HG03039 (cell line): ENCODE measurements at regions not wholly inside any gene's neighbourhood (a gene's known extent, or its start where the extent isn't known, plus 50 kb on each side); places are given as distances from the start of the nearest gene placed in this dataset.

ENCODE experiments used
- ATAC-seq: cut with Tn5 transposase; IDR thresholded peaks from one replicate; pipeline ENCODE4 v1.9.1; 2021; ENCODE audit warnings: mild to moderate bottlenecking, moderate library complexity; ENCODE audit not compliant: unreplicated experiment

DNA sequence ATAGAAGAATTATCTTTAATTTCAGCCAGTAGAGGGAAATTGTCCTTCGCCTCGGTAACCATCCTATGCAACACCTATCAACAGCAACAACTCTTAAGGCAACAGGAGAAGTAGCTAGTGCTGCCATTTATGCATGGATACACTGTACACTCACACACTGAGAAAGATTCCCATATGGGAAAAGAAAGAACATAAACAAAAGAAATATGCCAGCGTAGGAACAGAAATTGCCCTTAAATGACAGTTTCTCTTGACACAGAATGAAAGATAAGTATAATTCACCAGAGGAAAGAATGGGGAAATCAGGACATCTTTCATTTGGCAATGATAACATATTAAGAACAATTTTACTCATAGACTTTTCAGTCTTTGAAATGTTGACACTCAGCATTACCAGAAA, 466.9 kb downstream of the BCAT1 start:
- no peak for ATAC-seq

DNA sequence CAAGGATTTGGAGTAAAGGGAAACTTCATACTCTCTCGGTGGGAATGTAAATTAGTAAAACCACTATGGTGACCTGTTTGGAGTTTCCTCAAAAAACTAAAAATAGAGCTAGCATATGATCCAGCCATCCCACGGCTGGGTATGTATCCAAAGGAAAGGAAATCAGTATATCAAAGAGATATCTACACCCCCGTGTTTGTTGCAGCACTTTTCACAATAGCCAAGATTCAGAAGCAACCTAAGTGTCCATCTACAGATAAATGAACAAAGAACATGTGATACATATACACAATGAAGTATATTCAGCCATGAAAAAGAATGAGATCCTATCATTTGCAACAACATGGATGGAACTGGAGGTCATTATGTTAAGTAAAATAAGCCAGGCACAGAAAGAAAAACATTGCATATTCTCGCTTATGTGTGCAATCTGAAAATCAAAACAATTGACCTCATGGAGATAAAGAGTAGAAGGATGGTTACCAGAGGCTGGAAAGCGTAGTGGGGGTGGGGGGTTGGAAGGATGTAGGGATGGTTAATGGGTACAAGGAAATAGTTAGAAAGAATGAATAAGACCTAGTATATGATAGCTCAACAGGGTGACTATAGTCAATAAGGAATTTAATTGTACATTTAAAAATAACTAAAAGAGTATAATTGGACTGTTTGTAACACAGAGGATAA, 468.0 kb downstream of the BCAT1 start:
- no peak for ATAC-seq

DNA sequence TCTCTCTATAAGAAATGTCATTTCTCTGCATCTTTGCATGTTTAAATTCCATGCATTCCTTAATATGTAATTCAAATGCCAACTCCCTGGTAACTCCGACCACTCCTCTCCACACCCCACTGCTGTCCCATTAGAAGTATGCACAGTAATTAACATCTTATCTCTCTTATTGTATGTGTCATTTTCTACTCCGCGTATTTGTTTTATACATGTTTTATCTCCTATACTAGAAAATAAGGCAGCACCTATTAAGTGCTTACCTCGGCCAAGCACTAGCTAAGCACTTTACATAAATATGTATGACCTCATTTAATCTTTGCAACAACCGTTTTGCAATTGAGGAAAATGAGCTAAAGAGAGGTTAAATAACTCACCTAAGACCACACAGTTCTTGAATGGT, 469.8 kb downstream of the BCAT1 start:
- ATAC-seq, result no peak

DNA sequence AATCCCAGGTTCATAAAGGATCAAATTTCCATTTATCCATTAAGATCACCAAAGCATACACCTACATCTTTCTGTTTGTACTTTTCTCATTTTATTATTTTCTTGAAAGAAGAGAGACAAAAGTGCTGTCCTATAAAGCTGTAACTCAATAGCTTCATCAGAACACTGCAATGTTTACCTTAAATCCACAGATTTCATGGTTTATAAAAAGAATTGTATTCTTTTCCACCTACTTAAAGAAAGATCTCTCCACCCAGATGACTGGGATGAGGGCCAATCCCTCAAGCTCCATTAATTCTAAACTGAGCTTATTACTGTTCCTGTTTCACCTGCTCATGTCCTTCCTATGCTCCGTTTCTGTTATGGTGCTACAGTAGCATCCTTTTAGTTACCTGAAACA, 470.6 kb downstream of the BCAT1 start:
- ATAC-seq, result no peak

DNA sequence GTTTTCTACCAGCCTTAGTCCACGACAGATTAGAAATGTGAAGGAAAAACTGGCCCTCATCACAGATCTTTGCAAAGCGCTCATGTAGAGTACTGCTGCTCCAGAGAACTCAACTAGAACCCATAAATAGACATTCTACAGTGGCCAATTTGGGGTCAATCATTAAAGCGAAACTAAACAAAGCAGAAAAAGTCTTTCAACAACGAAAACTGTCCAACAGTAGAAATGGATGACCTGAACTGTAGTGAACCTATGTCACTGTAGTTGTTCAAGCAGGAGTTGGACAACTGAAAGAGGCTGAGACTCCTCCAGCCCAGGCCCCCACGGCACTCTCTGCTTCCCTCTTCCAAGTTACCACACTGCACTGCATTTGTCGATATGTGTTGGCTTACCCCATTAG, 472.6 kb downstream of the BCAT1 start:
- no peak for ATAC-seq

DNA sequence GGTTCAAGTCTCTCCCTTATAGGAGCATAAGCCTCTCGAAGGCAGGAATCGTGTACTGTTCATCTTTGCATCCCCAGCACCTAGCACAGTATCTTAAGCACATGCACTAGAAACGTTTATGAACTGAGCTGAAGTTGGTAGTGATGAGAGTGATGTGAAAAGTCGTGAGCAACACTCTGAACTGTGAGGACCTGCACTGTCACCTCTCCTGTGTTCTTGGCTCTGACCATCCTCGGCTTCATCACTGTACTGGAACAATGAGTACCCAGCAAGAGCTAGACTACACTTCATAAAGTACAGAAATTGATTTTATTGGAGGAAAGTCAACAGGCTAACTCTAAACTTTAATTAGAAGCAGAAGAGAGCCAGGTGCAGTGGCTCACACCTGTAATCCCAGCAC, 473.6 kb downstream of the BCAT1 start:
- no peak for ATAC-seq

DNA sequence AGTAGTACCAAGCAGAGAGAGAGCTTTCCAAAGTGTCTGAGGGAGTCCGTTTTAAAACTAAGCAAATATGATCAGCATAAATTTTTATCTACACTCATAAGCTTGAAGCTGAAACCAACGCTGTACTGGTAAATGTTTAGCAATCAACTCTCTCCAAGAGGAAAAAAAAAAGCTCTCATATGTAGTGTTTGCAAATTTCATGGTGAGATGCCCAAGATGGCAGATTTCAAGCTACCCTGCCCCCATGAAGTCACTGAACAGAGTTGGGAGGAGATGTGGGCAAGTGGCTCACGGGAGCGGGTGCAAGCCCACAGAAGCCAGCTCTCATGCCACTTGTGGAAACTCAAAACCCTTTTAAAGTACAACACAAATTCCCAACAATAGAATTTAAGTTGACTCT, 475.8 kb downstream of the BCAT1 start:
- no peak for ATAC-seq

DNA sequence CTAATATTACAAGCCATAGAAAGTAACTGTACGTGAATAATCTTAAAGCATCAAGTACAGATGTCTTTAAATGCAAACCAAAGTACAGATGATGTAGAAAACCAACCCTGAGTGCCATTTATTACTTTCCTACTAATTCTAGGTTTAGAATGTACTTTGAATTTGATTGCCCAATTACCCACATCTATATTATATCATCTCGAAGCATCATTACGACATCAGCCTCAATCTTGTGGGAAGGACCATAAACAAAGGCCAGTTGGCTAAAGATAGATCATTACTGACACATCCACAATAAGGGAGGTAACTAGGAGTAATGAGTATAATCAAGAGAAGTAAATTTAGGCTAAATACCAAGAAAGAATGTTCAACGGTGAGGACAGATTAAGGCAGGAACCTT, 478.9 kb downstream of the BCAT1 start:
- ATAC-seq, result no peak

DNA sequence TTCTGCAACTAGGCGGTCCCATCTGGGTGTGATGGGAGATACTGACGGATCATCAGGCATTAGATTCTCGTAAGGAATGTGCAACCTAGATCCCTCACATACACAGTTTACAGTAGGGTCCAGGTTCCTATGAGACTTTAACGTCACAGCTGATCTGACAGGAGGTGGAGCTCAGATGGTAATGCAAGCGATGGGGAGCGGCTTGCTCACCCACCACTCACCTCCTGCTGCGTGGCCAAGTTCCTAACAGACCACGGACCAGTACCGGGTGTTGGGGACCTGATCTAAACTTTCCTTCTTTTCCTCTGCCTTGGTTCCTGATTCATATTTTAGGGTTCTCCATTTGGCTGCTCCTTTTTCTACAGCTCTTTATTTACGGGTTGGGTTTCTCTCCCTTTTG, 479.8 kb downstream of the BCAT1 start:
- no peak for ATAC-seq

DNA sequence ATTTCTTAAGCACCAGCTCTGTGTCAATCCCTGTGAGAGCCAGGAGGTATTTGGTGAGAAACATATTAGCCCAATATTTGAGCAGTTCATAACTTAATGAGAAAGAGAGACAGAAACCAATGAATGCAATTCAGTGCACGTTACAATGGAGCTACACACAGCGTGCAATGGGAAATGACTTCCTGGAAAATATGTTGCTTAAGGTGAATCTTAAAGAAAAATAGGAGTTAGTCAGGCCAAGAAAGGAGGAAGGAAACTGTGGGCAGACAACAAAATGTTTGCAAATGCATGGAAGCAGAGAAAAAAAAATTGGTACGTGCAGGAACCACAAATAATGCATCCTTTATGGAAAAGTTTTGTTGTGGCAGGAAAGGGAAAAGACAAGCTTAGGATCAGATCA, 481.7 kb downstream of the BCAT1 start:
- no peak for ATAC-seq

DNA sequence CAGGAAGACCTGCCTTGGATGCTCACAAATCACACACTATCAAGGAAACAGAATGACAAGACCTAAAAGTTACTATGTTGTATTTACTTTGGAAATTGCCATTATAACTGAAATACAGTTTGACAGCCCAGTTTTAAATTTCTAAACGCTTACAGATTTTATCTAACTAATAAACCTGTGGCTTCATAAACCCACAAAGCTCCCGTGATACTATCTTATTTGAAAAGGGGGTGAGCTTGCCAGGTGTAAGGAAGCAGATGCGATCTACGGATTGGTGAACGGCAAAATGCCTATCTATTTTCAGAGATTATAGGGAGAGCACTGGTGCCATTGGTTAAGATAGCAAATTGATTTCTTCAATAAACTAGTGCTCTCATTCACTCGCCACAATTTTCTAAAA, 485.5 kb downstream of the BCAT1 start:
- ATAC-seq, result no peak

DNA sequence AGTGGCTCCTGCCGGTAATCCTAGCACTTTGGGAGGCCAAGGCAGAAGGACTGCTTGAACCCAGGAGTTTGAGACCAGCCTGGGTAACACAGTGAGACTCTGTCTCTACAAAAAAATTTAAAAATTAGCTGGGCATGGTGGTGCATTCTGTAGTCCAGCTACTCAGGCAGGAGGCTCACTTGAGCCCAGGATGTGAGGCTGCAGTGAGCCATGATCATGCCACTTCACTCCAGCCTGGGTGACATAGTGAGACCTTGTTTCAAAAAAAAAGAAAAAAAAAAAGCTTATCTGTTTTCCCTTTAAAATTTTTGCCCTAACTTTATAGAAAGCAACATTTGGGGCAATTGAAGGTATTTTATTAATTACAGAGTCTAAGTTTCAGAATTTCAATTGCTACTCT, 486.0 kb downstream of the BCAT1 start:
- ATAC-seq, result no peak

DNA sequence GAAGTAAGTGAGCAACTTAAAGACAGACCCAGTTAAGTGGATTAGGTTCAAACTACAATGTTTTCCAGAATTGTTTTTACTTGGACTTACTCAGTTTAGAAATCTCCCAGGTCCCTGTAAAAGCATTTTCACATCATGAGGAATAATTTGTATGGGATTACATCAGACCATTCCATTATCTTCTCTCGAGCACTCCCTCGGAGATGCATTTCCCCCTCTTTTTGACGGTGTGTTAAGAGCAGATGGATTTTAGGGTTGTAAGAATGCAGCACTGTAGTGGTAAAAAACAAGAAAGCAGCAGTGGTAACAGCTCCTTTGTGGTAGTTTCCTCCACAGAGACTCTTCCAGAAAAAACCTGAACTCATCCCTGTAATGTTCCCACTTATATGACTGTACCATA, 488.4 kb downstream of the BCAT1 start:
- ATAC-seq, result no peak

DNA sequence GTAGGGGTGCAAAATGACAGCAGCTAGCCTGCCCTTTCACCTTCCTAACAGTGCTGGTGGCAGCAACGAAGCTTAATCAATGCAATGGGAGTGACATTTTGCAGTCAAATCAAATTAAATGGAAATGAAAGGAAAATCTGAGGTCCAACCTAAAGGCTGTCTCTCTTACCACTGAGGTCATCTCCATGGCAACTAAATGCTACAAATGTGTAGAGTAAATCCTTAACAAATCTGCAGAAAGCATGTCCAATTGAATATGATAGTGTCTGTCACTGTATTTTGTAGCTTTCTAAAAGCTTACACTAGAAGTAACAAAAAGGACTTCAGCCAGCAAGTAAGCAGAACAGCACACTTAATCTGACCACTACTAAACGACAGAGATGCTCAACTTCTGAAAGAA, 488.8 kb downstream of the BCAT1 start:
- ATAC-seq, result no peak

DNA sequence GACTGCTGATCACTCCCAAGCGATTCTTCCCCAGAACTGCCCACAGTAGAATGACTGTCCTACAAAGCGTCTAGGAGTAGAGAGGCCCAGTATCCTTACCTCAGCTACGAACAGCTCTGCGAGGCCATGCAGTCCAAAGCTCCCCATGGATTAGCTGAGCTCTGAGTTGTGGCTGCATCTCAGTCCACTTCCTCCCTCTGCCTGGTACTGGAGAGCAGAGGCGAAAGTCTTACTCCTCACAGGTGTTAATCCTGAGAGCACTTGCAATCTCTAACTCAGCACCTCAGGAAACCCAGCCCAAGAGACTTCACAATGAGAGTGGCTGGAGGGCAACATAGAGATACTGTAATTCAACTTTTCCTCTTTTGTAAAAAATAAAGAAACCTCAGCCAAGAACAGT, 493.1 kb downstream of the BCAT1 start:
- no peak for ATAC-seq

DNA sequence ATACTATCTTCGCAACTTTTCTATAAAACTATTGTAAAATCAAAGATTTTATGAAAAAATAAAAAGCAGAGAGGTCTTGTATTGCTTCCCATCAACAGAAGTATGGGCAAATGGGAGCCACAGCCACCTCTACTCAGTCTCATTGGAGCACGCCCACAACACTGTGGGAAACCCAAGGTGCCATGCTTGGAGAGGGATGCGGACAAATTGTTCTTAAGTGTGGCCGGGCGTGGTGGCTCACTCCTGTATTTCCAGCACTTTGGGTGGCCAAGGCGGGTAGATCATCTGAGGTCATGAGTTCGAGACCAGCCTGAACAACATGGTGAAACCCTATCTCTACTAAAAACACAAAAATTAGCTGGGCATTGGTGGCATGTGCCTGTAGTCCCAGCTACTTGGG, 498.2 kb upstream of the SOX5 start:
- no peak for ATAC-seq

DNA sequence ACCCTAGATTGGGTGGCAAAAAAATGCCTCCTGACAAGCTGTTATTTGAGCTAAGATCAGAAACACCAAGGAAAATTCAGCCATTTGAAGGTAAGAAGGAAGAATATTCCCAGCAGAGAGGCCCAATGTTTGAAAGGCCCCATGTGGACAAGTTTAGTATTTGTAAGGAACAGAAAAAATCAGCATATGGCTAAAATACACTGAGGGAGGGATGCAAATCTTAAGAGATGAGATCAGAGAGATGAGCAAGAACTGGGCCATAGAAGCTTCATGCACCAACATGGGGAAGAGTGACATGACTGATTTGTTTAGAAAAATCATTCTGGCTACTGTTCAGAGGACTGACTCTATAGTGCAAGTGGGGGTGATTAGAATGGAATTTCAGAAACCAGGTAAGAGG, 496.8 kb upstream of the SOX5 start:
- no peak for ATAC-seq

DNA sequence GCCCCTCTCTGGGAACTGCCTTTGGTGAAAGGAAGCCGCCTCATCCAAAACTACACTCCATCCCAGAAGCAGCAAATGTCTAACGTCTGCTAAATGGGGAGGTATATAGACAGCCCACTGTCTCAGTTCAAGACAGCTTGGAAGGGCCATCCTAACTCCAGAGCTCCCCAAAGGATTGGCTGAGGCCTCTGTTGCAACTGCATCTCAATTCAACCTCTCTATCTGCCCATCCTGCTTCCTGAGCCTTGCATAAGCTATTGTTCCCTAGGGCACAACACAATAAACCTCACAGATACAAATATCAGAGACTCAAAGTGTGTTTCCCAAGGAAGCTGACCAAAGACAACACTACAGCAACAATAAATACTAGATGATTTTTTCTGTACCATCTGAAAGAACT, 495.2 kb upstream of the SOX5 start:
- ATAC-seq, result no peak

DNA sequence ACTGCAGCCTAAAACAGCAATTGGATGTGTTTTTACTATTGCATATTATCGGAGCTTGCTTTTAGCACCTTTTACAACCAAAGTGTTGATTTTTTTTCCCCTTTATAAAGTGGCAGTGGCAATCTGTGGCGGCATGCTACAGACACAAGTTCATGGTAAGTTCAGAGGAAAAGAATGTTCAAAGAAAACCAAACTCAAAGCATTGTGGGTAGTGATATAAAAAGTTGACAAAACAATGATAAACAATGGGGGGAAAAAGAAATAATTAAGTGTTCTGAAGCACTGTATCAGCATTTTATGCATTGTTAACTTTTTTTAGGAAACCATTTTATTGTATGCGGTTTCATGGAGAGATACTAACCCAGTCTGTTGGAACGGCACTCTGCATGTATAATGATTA, 492.0 kb upstream of the SOX5 start:
- ATAC-seq, result no peak

DNA sequence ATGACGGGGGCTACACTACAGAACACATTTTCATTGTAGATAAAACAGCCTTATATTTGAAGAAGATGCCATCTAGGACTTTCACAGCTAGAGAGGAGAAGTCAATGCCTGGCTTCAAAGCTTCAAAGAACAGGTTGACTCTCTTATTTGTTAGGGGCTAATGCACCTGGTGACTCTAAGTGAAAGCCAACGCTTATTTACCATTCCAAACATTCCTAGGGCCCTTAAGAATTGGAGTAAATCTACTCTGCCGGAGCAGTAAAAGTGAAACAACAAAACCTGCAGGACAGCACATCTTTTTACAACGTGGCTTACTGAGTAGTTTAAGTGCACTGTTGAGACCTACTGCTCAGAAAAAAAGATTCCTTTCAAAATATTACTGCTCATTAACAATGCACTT, 487.2 kb upstream of the SOX5 start:
- ATAC-seq, result no peak

DNA sequence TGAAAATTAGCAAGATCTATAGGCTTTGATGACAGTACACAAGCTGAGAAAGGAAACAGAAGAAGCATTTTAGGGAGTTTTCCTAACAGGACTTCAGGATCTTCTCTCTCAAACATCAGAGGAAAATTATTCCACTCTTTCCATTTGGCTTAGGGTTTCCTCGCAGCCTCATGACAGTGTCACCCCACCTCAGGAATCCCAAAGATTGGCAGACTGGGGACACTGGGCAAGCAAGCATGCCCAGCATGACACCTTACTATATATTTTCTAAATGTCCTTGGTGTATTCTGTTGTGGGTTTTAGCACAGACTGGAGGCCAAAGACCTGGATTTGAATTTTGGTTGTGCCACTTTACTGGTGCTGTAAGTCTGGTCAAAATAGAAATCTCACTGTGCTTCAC, 482.4 kb upstream of the SOX5 start:
- no peak for ATAC-seq

DNA sequence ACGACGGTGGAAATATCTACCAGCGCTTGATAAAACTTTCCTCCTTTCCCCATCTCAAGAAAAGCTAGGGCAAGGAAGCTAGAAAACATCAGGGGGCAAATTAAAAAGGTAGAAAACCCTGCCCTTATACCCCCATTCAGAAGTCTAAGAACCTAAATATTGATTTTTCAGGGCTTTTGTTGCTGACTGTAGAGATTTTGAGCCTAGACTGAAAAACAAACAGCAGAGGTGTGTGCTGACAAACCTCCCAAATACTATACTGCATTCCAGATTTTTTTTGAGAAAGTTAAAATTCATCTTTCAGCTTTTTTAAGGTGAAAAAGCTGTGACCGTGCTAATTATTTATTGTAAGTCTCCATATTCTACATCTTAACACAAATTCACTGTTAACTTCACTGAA, 478.3 kb upstream of the SOX5 start:
- no peak for ATAC-seq

DNA sequence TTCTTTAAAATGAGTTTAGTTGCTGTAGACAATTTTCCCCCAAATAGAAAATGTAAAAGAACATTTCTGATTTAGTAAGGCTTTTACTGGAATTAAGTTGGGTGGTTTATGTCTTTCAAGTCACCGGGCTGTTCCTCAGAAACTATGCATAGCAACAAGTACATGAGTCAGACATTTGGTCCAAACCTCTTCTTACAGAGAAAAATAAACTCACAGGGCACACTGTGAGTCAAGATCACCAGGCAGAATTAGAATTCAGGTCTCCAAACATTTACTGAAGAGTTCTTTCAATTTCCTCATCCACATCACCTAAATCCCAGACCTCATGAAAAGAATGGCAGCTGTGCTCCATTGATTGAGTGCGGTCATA, 476.1 kb upstream of the SOX5 start:
- ATAC-seq, result no peak
